NCI-H2227 (cell line): ENCODE measurements at regions not wholly inside any gene's neighbourhood (a gene's known extent, or its start where the extent isn't known, plus 50 kb on each side); places are given as distances from the start of the nearest gene placed in this dataset.
"Not testable (repeated sequence)": the region's sequence is repeated elsewhere in the genome, so short reads cannot be mapped to it uniquely, and the experiment has no call there.

Experiments used
- DNase-seq: peaks from one replicate; lab custom pipeline; 2025; ENCODE audit not compliant: unreplicated experiment; lab: John Stamatoyannopoulos, UW

DNA sequence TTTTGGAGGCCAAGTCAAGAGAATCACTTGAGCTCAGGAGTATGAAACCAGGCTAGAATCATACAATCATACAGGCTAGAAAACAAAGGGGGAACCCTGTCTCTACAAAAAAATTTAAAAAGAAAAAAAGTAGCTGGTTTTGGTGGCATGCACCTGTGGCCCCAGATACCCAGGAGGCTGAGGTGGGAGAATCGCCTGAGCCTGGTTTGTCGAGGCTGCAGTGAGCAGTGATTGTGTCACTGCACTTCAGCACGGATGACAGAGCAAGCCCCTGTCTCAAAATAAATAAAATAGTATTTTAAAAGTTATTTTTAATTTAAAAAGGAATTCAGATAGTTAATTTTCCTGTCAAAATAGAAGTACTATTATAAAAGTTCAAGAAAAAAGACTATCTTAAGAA is 369.1 kb upstream of the SLITRK5 start:
- DNase-seq, result no peak

DNA sequence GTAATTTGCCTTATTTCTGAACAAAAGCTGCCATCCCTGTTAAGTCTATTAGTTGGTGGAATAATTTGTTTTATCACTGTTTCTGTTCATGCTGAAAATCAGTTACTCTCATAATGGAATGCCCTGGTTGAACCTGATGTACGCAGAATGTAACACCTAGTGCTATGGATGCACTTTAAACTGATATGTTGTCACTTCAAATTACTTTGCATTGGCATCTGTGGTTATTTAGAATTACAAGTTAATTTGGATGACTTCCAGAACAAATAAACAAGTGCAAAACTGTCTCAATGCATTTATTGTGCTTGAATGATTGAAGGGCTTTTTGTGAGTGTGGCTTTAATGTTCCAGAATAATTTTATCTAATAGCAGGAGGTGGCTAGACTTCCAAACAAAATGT is 368.2 kb upstream of the SLITRK5 start:
- DNase-seq, result no peak

DNA sequence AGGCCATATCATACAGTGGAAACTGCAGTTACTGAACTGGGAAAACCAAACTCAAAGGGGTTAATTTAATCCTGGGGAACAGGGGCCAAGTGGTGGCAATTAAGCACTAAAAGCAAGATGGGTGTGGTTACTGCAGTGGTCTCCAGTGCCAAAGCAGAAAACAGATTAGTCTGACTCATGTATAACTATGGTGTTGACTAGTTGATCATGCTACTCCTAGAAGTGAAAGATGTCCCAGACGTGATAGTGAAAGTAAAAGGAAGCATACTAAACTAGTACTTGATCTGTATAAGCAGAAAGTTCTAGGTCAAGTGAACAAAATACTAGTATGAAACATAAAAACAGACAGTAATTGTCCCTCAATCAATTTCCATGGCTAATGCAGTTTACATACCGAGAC is 360.0 kb upstream of the SLITRK5 start:
- no peak for DNase-seq

DNA sequence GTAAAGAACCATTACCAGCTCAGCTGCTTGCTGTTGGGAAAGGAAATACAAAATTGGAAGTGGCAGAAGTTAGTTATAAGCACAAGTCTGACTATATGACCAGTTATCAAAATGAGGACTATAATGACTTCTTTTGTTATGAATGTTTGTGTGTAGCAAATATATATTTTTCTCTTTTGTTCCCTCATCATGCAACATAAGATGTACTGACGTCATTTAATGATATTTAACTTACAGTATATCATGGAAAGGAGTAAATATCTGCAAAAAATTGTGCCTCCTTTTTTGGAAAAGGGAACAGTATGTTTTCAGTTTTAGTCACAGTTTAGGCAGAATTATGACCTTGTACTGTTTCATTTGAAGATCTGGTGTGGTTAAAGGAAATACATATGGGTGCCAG is 356.3 kb upstream of the SLITRK5 start:
- no peak for DNase-seq

DNA sequence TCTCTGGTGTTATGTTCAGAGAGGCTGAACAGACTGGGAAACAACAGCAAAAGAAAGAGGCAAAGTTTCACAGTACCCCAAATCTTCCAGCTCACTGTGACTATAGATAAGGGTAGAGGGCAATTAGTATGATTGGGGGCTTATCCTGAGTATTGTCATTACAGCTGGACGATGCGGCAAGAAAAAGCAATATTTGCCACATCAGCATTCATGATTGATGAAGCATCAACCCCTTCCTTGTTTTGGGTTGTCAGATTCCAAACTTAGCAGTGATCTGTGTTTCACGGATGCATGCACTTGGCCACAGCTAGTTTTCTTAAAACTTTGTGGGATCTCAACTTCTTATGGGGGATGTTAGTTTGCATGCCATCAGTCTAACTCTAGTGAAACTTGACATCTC is 348.8 kb upstream of the SLITRK5 start:
- DNase-seq, result no peak

DNA sequence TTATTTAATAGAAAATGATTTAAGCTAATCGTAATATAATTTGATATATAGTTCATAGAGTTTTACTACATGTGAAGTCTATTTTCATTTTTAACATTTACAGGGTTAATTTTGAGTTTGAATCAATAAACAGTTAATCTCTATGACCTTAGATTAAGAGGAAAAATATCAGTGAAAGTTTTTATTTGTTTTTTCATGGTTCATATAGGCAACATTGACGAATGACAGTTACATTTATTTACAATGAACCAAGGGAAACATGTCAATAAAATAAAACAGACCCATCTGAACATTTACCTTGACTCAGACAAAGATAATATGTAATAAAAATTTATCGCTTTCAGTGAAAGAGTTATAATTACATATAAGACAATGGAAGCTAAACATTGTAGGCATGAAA is 346.6 kb upstream of the SLITRK5 start:
- DNase-seq, result no peak

DNA sequence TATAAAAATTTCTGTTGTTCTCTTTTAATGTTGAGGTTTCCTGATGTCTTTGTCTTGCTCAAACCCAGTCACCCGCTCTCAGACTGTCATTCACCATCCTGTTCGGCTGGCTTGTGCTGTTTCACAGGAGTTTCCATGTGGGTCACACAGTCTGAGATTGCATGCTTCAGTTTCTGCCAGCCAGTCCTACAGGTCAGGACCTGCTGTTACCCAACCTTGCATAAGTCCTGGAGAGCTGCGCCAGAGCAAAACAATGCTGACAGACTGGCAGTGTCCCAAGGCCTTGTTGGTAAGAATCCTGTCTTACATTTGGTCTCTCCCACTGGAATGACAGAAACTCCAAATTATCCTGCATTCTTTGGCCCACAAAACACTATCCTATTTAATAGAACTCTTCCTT is 340.0 kb upstream of the SLITRK5 start:
- no peak for DNase-seq

DNA sequence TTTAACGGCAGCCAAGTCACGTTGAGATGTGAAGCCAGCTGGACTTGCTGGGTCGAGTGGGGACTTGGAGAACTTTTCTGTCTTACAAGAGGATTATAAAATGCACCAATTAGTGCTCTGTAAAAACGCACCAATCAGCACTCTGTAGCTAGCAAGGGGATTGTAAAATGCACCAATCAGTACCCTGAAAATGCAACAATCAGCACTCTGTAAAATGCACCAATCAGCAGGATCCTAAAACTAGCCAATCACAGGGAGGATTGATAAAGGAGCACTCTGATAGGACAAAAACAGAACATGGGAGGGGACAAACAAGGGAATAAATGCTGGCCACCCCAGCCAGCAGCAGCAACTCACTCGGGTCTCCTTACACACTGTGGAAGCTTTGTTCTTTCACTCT is 337.6 kb upstream of the SLITRK5 start:
- no peak for DNase-seq

DNA sequence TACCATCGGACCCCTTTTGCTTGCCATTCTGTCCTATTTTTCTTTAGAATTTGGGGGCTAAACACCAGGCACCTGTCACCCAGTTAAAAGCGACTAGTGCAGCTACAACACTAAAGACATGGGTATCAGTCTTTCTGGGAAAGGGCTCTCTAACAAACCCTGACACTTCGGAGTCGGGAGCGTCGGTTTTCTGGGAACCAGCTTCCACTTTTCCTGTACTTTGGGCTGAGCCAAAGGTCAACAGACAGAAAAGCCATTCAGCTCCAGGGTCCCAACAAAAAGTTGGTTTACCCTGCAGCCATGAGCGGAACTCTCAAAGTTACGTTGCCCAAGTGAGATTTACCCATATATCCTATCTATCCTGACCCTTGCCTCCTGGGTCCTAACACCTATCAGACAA is 337.0 kb upstream of the SLITRK5 start:
- DNase-seq, result no peak

DNA sequence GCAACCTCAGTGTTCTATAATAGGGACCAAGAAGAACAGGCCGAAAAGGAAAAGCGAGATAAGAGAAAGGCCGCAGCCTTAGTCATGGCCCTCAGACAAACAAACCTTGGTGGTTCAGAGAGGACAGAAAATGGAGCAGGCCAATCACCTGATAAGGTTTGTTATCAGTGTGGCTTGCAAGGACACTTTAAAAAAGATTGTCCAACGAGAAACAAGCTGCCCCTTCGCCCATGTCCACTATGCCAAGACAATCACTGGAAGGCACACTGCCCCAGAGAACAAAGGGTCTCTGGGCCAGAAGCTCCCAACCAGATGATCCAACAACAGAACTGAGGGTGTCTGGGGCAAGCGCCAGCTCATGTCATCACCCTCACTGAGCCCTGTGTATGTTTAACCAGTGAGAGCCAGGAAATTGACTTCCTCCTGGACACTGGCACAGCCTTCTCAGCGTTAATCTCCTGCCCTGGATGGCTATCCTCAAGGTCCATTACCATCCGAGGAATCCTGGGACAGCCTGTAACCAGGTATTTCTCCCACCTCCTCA is 334.8 kb upstream of the SLITRK5 start:
- DNase-seq, result not testable (repeated sequence)

DNA sequence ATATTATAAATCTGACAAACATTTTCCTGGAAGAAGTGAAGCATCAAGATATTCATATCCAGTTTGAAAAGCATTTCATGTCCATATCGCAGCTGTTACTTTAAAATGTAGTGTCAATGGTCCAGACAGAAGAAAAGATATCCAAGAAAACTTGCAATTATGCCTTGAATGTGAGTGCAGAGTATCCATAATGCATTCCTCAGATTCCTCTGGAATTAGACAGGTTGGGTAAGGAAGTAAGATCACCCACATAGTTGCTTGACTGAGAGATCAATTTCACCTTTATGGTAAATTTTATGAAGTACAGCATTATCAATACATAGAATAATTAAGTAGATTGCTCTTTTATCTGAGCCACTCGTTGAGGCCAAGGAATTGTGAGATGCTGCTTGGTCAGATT is 327.0 kb upstream of the SLITRK5 start:
- no peak for DNase-seq

DNA sequence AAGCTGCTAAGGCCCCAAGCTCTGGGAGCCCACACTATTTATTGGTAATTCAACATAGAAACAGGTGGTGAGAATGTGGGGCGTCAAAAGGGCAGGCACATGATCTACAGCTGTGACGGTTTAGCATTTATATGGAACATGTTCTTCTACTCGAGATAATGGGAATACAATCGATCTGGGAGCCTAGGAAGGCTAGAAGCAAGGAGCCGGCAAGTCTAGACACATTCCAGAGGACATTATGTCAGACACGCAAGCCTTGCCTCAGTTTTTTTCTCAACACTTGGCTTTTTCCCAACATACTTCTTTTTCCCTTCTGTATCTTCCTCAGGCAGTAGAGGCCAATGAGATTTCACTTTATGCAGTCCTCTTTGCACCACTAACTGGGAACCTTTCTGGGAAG is 315.7 kb upstream of the SLITRK5 start:
- no peak for DNase-seq

DNA sequence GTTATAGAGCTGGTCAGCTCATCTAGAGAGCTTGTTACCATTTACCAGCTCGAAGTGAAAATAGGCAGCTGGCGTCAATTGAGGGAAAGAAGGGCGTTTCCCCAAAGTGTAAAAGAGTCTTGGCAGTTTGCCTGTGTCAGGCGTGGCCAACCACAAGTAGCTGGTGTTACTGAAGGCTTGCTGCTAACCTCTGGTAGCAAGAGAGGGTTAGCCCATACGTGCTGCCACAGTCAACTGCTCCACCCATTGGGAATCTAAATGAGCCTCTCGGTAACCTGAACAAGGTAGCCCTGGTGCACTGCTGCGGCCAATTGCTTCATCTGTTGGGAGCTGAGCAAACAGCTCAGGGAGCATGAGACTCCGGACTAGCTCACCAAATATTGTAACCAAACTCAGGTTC is 314.9 kb upstream of the SLITRK5 start:
- no peak for DNase-seq

DNA sequence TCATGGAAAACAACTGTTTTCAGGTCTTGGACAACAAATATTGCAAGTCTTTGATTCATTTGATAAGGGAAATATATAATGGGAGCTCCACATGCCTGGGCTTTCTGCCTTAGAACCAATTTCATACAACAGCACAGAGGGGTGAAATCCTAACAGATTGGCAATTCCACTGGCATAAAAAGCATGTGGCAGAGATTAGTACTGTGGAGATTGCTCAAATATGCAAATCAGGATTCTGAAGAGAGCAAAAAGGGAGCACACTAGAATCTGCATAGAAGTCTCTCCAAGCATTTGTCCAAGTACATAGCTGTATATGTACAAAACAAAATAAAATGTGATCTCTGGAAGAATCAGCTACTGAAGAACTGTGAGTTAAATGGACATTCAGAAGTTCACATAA is 312.9 kb upstream of the SLITRK5 start:
- DNase-seq, result no peak

DNA sequence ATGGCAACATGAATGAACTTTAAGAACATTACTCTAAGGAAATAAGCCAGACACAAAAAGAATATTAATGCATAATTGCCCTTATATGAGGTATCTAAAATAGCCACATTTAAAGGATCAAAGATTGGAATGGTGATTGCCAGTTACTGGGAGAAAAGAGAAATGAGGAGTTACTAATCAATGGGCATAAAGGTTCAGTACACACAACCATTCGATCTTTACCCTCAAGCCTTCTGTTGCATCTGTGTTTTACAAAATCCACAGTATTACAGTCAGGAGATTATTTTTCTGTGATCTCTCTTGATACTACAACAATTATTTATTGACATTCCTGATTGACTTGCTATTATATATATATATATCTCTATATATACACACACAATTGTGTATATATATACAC is 310.0 kb upstream of the SLITRK5 start:
- no peak for DNase-seq

DNA sequence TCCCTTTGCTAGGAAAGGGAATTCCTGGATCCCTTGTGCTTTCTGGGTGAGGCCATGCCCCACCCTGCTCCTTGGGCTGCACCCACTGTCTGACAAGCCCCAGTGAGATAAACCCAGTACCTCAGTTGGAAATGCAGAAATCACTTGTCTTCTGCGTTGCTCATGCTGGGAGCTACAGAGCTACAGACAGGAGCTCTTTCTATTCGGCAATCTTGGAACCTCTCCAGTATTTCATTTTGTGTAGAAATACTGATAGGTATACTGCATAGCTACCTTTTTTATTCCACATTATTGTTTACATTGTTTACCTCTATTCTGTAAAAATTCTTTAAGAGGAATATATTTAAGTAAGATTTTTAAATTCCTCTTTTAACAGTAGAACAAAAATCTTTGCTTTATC is 302.5 kb upstream of the SLITRK5 start:
- no peak for DNase-seq

DNA sequence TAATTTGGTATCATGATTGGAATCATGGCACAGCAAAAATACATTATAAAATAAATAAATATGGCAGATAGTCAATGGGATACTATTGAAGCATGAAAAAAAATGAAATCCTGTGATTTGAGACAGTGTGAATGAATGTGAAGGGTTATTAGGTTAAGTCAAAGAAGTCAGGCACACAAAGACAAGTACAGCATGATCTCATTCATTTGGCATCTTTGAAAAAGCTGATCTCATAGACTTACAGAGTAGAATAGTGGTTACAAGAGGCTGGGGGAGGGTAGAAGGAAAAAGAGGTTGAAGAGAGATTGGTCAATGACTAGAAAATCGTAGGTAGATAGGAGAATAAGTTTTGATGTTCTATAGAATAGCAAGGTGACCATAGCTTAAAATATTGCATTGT is 295.1 kb upstream of the SLITRK5 start:
- no peak for DNase-seq

DNA sequence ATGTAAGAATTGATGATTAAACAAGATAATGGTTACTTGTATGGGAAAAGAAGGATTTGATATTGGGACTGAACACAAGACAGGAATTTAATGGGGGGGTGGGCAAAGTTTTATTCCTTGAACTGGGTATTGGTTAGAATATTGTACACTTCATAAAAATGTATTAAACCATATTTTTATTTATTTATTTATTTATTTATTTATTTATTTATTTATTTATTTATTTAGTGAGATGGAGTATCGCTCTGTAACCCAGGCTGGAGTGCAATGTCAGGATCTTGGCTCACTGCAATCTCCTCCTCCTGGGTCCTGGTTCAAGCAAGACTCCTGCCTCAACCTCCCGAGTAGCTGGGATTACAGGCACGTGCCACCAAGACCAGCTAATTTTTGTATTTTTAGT is 287.1 kb upstream of the SLITRK5 start:
- no peak for DNase-seq

DNA sequence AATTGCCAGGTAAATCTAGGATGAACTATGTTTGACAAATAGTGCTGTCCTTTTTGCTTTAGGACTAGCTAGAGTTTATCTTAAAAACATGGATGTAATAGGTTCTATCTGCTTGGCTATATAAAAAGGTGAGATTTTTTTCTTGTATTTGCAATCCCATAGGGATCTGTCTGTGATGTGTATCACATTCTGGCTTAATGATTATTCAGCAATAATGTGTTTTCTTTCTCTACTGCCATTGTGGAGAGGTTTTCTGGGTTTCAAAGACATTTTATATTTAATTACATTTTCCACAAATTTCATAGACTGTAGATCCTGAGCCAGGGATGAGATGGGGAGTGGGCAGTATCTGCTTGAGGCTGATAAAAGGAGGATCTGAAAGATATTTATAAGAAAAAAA is 277.8 kb upstream of the SLITRK5 start:
- DNase-seq, result no peak

DNA sequence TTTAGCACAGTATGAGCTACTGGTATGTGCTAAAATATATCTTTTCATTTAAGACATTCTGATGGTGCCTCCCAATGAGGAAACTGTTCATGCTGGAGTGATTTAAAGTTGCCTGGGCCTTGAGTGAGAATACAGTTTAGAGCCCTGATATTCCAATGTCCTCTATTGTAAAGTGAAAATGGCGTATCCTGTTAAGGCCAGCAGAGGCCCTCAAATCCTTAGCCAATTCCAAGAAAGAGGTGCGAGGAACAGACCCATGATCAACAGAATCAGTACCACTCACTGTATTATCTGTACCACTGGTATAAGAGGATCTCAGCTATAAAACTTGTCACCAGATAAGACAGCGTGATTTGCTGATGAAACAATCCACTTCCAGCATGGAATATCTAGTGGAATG is 273.1 kb upstream of the SLITRK5 start:
- no peak for DNase-seq

DNA sequence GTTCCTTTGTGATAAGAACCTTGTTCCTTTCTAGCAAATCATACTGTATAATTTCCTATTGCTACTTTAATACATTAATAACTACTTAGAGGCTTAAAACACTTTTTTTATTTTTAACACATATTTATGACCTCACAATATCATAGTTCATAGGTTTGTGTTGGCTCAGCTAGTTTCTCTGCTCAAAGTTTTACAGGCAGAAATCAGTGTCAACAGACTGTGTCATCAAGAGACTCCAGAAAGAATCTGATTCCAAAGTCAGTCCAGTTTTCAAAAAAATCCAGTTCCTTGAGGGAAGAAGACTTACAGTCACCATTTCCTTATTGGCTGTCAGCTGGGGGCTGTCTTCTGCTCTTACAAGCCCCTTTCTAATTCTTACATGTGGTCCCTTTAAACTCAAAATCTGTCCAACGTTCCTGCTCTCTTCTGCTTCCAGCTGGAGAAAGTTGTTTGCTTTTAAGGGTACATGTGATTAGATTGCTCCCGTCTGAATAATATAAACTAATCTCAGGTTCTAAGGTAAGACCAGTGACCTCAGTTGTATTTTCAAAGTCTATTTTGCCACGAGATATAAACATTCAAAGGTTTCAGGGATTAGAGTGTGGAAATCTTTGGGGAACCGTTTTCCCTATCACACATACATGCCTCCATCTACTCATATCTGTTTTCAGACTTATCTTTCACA is 267.3 kb upstream of the SLITRK5 start:
- no peak for DNase-seq

DNA sequence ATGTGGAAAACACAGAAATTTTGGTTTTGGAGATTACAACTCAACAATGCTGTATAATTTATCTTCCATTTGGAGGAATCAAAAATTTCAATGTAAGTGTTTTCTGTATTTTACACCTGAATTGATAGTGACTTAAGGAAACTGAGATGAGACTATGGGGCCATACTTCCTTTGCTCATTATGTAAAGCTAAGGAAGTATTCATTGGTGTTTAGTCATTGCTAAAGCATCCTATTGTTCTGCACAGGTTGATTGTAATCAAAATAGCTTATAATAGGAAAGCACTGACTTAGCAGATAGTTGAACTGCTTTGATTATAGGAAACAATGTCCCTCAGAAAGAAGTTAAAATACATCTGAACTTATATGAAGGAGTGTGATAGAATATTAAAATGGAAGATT is 244.4 kb upstream of the SLITRK5 start:
- no peak for DNase-seq

DNA sequence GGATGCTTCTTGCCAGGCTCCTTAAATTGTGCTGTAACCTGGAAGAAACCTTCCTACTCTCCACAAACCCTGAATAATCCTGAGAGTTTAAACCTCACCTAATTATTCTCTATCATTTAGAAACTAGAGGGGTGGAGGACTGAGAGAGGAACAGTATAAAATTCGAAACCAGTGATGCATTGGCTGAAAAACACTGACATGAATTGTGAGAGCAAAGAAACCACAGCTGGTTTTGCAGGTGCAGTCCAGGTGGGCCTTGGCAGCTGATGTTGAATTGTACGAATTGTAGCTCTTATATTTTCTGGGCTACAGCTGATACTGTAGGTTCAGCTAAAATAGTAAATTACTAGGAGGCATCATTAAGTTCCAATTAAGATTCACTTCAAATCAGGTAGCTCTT is 227.0 kb upstream of the SLITRK5 start:
- no peak for DNase-seq
